HG03342 (cell line): ENCODE measurements at regions not wholly inside any gene's neighbourhood (a gene's known extent, or its start where the extent isn't known, plus 50 kb on each side); places are given as distances from the start of the nearest gene placed in this dataset.
"Not testable (repeated sequence)": the region's sequence is repeated elsewhere in the genome, so short reads cannot be mapped to it uniquely, and the experiment has no call there.

Source experiments
- ATAC-seq: cut with Tn5 transposase; IDR thresholded peaks from one replicate; pipeline ENCODE4 v1.9.1; 2021; ENCODE audit warnings: mild to moderate bottlenecking, moderate library complexity; ENCODE audit not compliant: unreplicated experiment

- ATAC-seq: no peak
Observed at GRCh38 chr13:56735537-56735942, 405.2 kb upstream of the PRR20A start.

GRCh38 chr13:56736966-56737365, 403.8 kb upstream of the PRR20A start:
- ATAC-seq: no peak

- no peak for ATAC-seq
Observed at GRCh38 chr13:56752636-56753035, 388.1 kb upstream of the PRR20A start.

- ATAC-seq: no peak
Observed at GRCh38 chr13:56755181-56755935, 385.4 kb upstream of the PRR20A start.

GRCh38 chr13:56763333-56763732, 377.4 kb upstream of the PRR20A start:
- not testable (repeated sequence) for ATAC-seq

- ATAC-seq: no peak
Observed at GRCh38 chr13:56773148-56773547, 367.6 kb upstream of the PRR20A start.

GRCh38 chr13:56789527-56789926, 351.2 kb upstream of the PRR20A start:
- ATAC-seq: no peak

- ATAC-seq: no peak
Observed at GRCh38 chr13:56837161-56837560, 303.6 kb upstream of the PRR20A start.

- no peak for ATAC-seq
Observed at GRCh38 chr13:56850852-56851251, 289.9 kb upstream of the PRR20A start.

- ATAC-seq: no peak
Observed at GRCh38 chr13:56861476-56861875, 279.2 kb upstream of the PRR20A start.

- ATAC-seq: no peak
Observed at GRCh38 chr13:56864451-56864850, 276.3 kb upstream of the PRR20A start.

GRCh38 chr13:56865416-56865815, 275.3 kb upstream of the PRR20A start:
- no peak for ATAC-seq

- ATAC-seq: no peak
Observed at GRCh38 chr13:56869671-56870070, 271.0 kb upstream of the PRR20A start.

- no peak for ATAC-seq
Observed at GRCh38 chr13:56886398-56886797, 254.3 kb upstream of the PRR20A start.

- ATAC-seq: no peak
Observed at GRCh38 chr13:56888455-56888854, 252.3 kb upstream of the PRR20A start.

GRCh38 chr13:56893843-56894242, 246.9 kb upstream of the PRR20A start:
- no peak for ATAC-seq

- ATAC-seq: no peak
Observed at GRCh38 chr13:56900549-56901279, 240.0 kb upstream of the PRR20A start.

GRCh38 chr13:56902276-56902675, 238.4 kb upstream of the PRR20A start:
- no peak for ATAC-seq

GRCh38 chr13:56903710-56904282, 236.9 kb upstream of the PRR20A start:
- ATAC-seq: no peak

- ATAC-seq: no peak
Observed at GRCh38 chr13:56906909-56907308, 233.8 kb upstream of the PRR20A start.

- no peak for ATAC-seq
Observed at GRCh38 chr13:56907766-56908165, 233.0 kb upstream of the PRR20A start.
